ENCODE measurements at regions not wholly inside any gene's neighbourhood (a gene's known extent, or its start where the extent isn't known, plus 50 kb on each side); places are given as distances from the start of the nearest gene placed in this dataset.
A peak's percentile ranks its signal among the peaks of the same experiment; 100 is the strongest.

DNA sequence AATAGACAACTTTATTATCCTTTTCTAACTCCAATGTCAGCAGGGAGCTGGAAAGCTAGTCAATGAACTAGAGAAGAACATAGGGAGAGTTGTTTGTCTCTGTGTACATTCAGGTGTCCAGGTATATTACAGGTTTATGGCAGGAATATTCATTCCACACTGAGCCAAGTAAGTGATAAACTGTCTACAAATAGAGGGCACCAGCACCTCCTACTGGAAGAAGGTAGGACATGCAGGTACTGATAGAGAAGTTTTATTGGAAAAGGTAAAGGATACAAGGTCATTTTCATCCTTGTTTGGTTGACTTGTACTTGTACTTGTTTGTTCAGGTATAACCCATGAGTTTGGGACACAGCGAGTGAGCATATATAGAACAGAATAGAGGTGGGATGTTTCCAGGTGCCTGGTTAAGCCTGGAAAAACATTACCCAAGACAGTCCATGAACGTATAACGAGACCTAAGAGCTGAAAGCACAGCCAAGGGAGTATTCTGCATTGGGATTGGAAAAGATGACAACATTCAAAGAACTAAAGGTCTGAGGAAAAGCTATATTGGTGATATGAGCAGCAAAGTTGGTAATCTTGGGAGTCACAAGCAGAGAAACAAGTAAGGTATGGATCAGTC, 61.4 kb upstream of the PPP1R3C start:
- peak in 1 of 3 donors; percentile 2 for DNase-seq
- peaks cover 0 to 1% (median 0%) of the 10 kb centered on the region in 7 donors for H3K9me3 Mint-ChIP-seq
- no peaks in the 10 kb centered on the region for H3K27me3 Mint-ChIP-seq (ENCODE audit: low read depth in 3 of 3)
- no peaks in the 10 kb centered on the region for H3K36me3 Mint-ChIP-seq
- Histone ChIP-seq H2AFZ (ENCODE audit: insufficient read depth, low read depth, low read length, poor library complexity, severe bottlenecking) (no peak overlapping the region), H3K4me3 (replicated peaks in 1 of 3; ENCODE audit: low read depth in 2 of 3, low read length in 3 of 3) (no peak overlapping the region), H3K27ac (ENCODE audit: low read depth in 1 of 2, low read length in 2 of 2) (no peak overlapping the region), H3K4me2 (replicated peaks; ENCODE audit: extremely low read depth, low read length, poor library complexity, severe bottlenecking) (no peak overlapping the region), H3K9me3 (replicated peaks in 1 of 2; ENCODE audit: control insufficient read depth in 1 of 2, insufficient read depth in 1 of 2, low read length in 2 of 2) (no peaks in the 10 kb centered on the region), H3K9ac (ENCODE audit: insufficient read depth, low read length, poor library complexity, severe bottlenecking) (no peak overlapping the region), H3K4me1 (ENCODE audit: control insufficient read depth in 1 of 2, insufficient read depth in 2 of 2, low read length in 2 of 2) (no peaks in the 10 kb centered on the region), H3K27me3 (ENCODE audit: control insufficient read depth in 2 of 2, insufficient read depth in 2 of 2, low read length in 2 of 2) (no peaks in the 10 kb centered on the region), H3K36me3 (replicated peaks in 1 of 2; ENCODE audit: control insufficient read depth in 1 of 2, insufficient read depth in 2 of 2, low read length in 2 of 2) (no peaks in the 10 kb centered on the region), H3K79me2 (ENCODE audit: insufficient read depth, low read length) (no peaks in the 10 kb centered on the region), H4K20me1 (ENCODE audit: insufficient read depth, low read length) (no peaks in the 10 kb centered on the region)
- no peak overlapping the region for H3K4me3 Mint-ChIP-seq
- no peak overlapping the region for H3K27ac Mint-ChIP-seq
- H3K4me1 Mint-ChIP-seq, result no peaks in the 10 kb centered on the region
- TF ChIP-seq, protein P1, sequence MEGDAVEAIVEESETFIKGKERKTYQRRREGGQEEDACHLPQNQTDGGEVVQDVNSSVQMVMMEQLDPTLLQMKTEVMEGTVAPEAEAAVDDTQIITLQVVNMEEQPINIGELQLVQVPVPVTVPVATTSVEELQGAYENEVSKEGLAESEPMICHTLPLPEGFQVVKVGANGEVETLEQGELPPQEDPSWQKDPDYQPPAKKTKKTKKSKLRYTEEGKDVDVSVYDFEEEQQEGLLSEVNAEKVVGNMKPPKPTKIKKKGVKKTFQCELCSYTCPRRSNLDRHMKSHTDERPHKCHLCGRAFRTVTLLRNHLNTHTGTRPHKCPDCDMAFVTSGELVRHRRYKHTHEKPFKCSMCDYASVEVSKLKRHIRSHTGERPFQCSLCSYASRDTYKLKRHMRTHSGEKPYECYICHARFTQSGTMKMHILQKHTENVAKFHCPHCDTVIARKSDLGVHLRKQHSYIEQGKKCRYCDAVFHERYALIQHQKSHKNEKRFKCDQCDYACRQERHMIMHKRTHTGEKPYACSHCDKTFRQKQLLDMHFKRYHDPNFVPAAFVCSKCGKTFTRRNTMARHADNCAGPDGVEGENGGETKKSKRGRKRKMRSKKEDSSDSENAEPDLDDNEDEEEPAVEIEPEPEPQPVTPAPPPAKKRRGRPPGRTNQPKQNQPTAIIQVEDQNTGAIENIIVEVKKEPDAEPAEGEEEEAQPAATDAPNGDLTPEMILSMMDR (IDR thresholded peaks at IDR 0.05), result peak; percentile 53
- WGBS (ENCODE audit: insufficient coverage), result 90% methylated on average over 3 of the region's 3 CpGs
- intact Hi-C loops (cut with micrococcal nuclease), result no loop called here

DNA sequence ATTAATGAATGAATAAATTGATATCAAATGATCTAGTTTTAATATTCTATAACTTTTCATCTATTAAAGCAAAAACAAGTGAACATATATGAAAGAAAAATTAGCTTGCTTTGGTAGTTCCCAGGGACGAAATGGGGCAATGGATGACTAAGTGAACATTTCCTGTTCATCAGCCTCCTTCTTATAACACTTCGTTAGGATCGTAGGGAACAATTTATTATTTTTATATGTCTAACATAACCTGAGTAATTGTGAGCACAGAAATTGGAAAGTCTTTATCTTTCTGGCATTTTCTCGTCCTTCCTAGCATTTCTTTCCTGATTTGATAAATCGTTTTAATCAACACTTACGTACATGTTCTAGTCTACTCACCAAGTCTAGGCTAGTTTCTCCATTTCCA, 59.1 kb upstream of the PPP1R3C start:
- Histone ChIP-seq H3K36me3 (replicated peaks in 1 of 2; ENCODE audit: control insufficient read depth in 1 of 2, insufficient read depth in 2 of 2, low read length in 2 of 2) (no peaks in the 10 kb centered on the region), H3K9me3 (replicated peaks in 1 of 2; ENCODE audit: control insufficient read depth in 1 of 2, insufficient read depth in 1 of 2, low read length in 2 of 2) (no peaks in the 10 kb centered on the region), H3K4me1 (ENCODE audit: control insufficient read depth in 1 of 2, insufficient read depth in 2 of 2, low read length in 2 of 2) (no peaks in the 10 kb centered on the region), H3K4me3 (replicated peaks in 1 of 3; ENCODE audit: low read depth in 2 of 3, low read length in 3 of 3) (no peak overlapping the region), H3K4me2 (replicated peaks; ENCODE audit: extremely low read depth, low read length, poor library complexity, severe bottlenecking) (no peak overlapping the region), H3K27ac (ENCODE audit: low read depth in 1 of 2, low read length in 2 of 2) (no peak overlapping the region), H3K9ac (ENCODE audit: insufficient read depth, low read length, poor library complexity, severe bottlenecking) (no peak overlapping the region), H3K79me2 (ENCODE audit: insufficient read depth, low read length) (no peaks in the 10 kb centered on the region), H4K20me1 (ENCODE audit: insufficient read depth, low read length) (no peaks in the 10 kb centered on the region), H3K27me3 (ENCODE audit: control insufficient read depth in 2 of 2, insufficient read depth in 2 of 2, low read length in 2 of 2) (no peaks in the 10 kb centered on the region), H2AFZ (ENCODE audit: insufficient read depth, low read depth, low read length, poor library complexity, severe bottlenecking) (no peak overlapping the region)
- intact Hi-C loops (cut with micrococcal nuclease), result no loop called here
- TF ChIP-seq, protein P1 (IDR thresholded peaks at IDR 0.05), result no peak
- Mint-ChIP-seq H3K27ac (no peak overlapping the region), H3K9me3 (peaks cover 0 to 1% (median 0%) of the 10 kb centered on the region in 7 donors), H3K4me1 (no peaks in the 10 kb centered on the region), H3K36me3 (no peaks in the 10 kb centered on the region), H3K27me3 (ENCODE audit: low read depth in 3 of 3) (no peaks in the 10 kb centered on the region), H3K4me3 (no peak overlapping the region)
- no CpG with 5 or more reads among the region's 6 CpGs for WGBS (ENCODE audit: insufficient coverage)
- DNase-seq, result no peak

Measured in CD14-positive monocyte (primary cell).